Panc1 (cell line): ENCODE measurements at regions not wholly inside any gene's neighbourhood (a gene's known extent, or its start where the extent isn't known, plus 50 kb on each side); places are given as distances from the start of the nearest gene placed in this dataset.

ENCODE experiments used
- ATAC-seq: fragments of 200-7000 bp; cut with Tn5 transposase; 2 replicates; pipeline ENCODE4 v1.9.1; 2020; ENCODE audit warnings: mild to moderate bottlenecking, moderate library complexity
- BruUV-seq: library from RNA; stranded (reverse); fragments of 400-500 nt; replicated peaks from 2 replicates; lab custom pipeline; 2021; lab: Mats Ljungman, UMichigan
- CTCF ChIA-PET: fragments of 300-600 bp; sonication (Branson Sonifier 250); formaldehyde crosslinking; loops from one replicate; lab custom pipeline; 2022; ENCODE audit warnings: antibody characterized with exemption; lab: Charles Lee
- POLR2A ChIA-PET: fragments of 300-600 bp; sonication (Branson Sonifier 250); formaldehyde crosslinking; loops from one replicate; lab custom pipeline; 2022; ENCODE audit warnings: antibody characterized with exemption; lab: Charles Lee
- DNase-seq: peaks from one replicate; pipeline ENCODE4 v3.0.0-alpha.2; 2010; ENCODE audit warnings: low read depth, low spot score
- H3K27ac ChIP-seq: 2 replicates; pipeline ENCODE4 v1.5.1; 2011; ENCODE audit warnings: mild to moderate bottlenecking, low read length, inconsistent platforms
- H3K27me3 ChIP-seq: fragments of 200-500 bp; sonication (Bioruptor generic); 2 replicates; pipeline ENCODE4 v1.6.0; 2014; ENCODE audit warnings: low read length, inconsistent platforms; ENCODE audit not compliant: control insufficient read depth, insufficient read depth
- H3K36me3 ChIP-seq: fragments of 200-500 bp; sonication (Bioruptor generic); 2 replicates; pipeline ENCODE4 v1.5.1; 2014; ENCODE audit warnings: inconsistent platforms, mild to moderate bottlenecking, low read length, moderate library complexity; ENCODE audit not compliant: control insufficient read depth, insufficient read depth
- H3K4me1 ChIP-seq: 2 replicates; pipeline ENCODE4 v1.5.1; 2011; ENCODE audit warnings: inconsistent platforms, mild to moderate bottlenecking, low read length, moderate library complexity; ENCODE audit not compliant: control insufficient read depth, insufficient read depth
- H3K4me3 ChIP-seq, 2 experiments: 2 replicates each; pipeline ENCODE4 v1.5.1; 2011 to 2012; ENCODE audit warnings: low read depth in 2 of 2, low read length in 2 of 2, mild to moderate bottlenecking in 2 of 2, inconsistent platforms in 1 of 2, moderate library complexity in 1 of 2
- H3K9me3 ChIP-seq: fragments of 200-500 bp; sonication (Bioruptor generic); 2 replicates; pipeline ENCODE4 v1.5.1; 2014; ENCODE audit warnings: low read depth, mild to moderate bottlenecking, inconsistent platforms, low read length, moderate library complexity; ENCODE audit not compliant: control insufficient read depth, insufficient read depth
- CTCF ChIP-seq: fragments of 450-650 bp; IDR thresholded peaks from 2 replicates; pipeline ENCODE4 v1.5.1; 2017; ENCODE audit warnings: mild to moderate bottlenecking
- POLR2AphosphoS5 ChIP-seq: IDR thresholded peaks from 2 replicates; pipeline ENCODE4 v1.6.1; 2012; ENCODE audit warnings: mild to moderate bottlenecking, low read depth, low read length, moderate library complexity
- REST ChIP-seq, 2 experiments: IDR thresholded peaks; 2 replicates each; pipeline ENCODE4 v1.6.1; 2011 to 2012; ENCODE audit warnings: low read depth in 2 of 2, control low read depth in 1 of 2, low read length in 1 of 2, mild to moderate bottlenecking in 1 of 2, moderate library complexity in 1 of 2; ENCODE audit not compliant: insufficient read depth in 1 of 2
- SIN3A ChIP-seq: IDR thresholded peaks from 2 replicates; pipeline ENCODE4 v1.6.1; 2012; ENCODE audit warnings: low read depth, mild to moderate bottlenecking, low read length, moderate library complexity, borderline replicate concordance; ENCODE audit not compliant: insufficient read depth
- TCF7L2 ChIP-seq: IDR thresholded peaks from 2 replicates; pipeline ENCODE4 v1.6.1; 2011; ENCODE audit warnings: mild to moderate bottlenecking, low read depth, low read length, inconsistent platforms
- in situ Hi-C: cut with HindIII; loops from 2 replicates; pipeline ENCODE4 v1.10.0; 2016; ENCODE audit warnings: low sequenced_read_pairs, low pct_unique_long_range_greater_than_20kb
- intact Hi-C: fragments of 100-400 bp; cut with micrococcal nuclease; formaldehyde crosslinking; loops from one replicate; pipeline ENCODE4 v1.10.0; 2022; ENCODE audit not compliant: unreplicated experiment

DNA sequence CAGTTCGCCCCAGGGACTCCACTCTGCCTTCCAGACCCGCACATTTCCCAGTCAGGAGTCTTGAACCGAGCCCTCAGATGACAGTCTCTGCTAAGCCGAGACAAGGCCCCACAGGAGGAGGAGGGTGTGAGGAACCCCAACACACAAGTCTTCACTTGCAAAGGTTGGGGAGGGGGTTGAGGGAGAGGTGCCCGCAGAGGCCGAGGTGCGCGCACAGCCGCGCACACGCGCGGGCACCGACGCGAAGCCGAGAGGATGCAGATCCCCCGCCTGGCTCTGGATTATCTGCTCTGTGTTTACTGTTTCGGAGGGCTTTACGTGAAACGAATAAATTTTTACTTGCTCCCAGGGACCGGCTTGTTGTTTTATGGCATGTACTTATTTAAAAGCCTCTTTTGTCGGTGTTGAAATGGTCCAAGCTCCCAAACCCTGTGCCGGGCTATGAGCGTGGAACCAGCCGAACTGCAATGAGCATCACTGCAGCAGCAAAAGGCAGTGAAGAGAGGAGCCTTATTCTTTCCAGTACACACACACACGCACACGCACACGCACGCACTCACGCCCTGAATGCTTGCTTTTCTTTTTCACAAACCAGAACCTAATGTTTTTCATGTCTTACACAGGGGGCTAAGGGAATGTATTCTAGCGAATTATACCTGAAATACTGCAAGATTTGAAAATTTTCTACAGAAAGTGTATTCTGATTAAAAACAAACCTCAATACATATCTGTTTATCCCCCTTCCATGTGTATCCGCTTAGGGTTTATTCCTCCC, 297.7 kb downstream of the PARP8 start:
- intact Hi-C loops: loop anchor here (1.0 to 10.0 kb wide), 3 partner anchors 421 to 1393 kb away; partner anchors contain the start of gene ISL1
- in situ Hi-C loops: no loop called here
- no TSS peak for BruUV-seq
- DNase-seq: no peak
- TF ChIP-seq CTCF (no peak), SIN3A (no peak), TCF7L2 (no peak), REST (IDR thresholded peaks at IDR 0.05; ENCODE audit: insufficient read depth in 1 of 2, low read depth in 2 of 2, low read length in 1 of 2) (no peak), POLR2AphosphoS5 (no peak)
- 0 out of 2 replicates have a peak, but pooled peaks cover 11% of the 10 kb centered on the region for H3K4me1 ChIP-seq
- no peaks in the 10 kb centered on the region for H3K36me3 ChIP-seq
- no peak overlapping the region for H3K4me3 ChIP-seq
- CTCF ChIA-PET: interaction anchor here (1.0 to 1.2 kb wide), 3 partner anchors 383 to 1044 kb away, joined by 4 to 14 read pairs (median 12); no protein-coding TSS in a partner anchor
- H3K27me3 ChIP-seq: peaks cover 28% of the 10 kb centered on the region
- ATAC-seq: no peak
- POLR2A ChIA-PET: no interaction called here
- no peak overlapping the region for H3K27ac ChIP-seq
- no peaks in the 10 kb centered on the region for H3K9me3 ChIP-seq

GRCh38 chr5:50964746-50965653, 298.6 kb downstream of the PARP8 start:
- no peak for DNase-seq
- H3K27me3 ChIP-seq: peaks cover 27% of the 10 kb centered on the region
- BruUV-seq: no TSS peak
- POLR2A ChIA-PET: no interaction called here
- no peaks in the 10 kb centered on the region for H3K36me3 ChIP-seq
- in situ Hi-C loops: no loop called here
- TF ChIP-seq TCF7L2 (no peak), CTCF (no peak), SIN3A (no peak), POLR2AphosphoS5 (no peak), REST (IDR thresholded peaks at IDR 0.05; ENCODE audit: insufficient read depth in 1 of 2, low read depth in 2 of 2, low read length in 1 of 2) (no peak)
- no peak overlapping the region for H3K27ac ChIP-seq
- H3K9me3 ChIP-seq: no peaks in the 10 kb centered on the region
- CTCF ChIA-PET: no interaction called here
- intact Hi-C loops: loop anchor here (5.0 to 10.0 kb wide), 2 partner anchors 420 to 1392 kb away; partner anchors contain the start of gene ISL1
- H3K4me1 ChIP-seq: peaks cover 11% of the 10 kb centered on the region; the same call in 1 of the 2 replicates
- no peak overlapping the region for H3K4me3 ChIP-seq
- no peak for ATAC-seq
